GM18909 (cell line): ENCODE measurements at regions not wholly inside any gene's neighbourhood (a gene's known extent, or its start where the extent isn't known, plus 50 kb on each side); places are given as distances from the start of the nearest gene placed in this dataset.

ENCODE experiments used
- ATAC-seq: cut with Tn5 transposase; IDR thresholded peaks from one replicate; pipeline ENCODE4 v1.9.1; 2021; ENCODE audit warnings: mild to moderate bottlenecking; ENCODE audit not compliant: unreplicated experiment, poor library complexity

DNA sequence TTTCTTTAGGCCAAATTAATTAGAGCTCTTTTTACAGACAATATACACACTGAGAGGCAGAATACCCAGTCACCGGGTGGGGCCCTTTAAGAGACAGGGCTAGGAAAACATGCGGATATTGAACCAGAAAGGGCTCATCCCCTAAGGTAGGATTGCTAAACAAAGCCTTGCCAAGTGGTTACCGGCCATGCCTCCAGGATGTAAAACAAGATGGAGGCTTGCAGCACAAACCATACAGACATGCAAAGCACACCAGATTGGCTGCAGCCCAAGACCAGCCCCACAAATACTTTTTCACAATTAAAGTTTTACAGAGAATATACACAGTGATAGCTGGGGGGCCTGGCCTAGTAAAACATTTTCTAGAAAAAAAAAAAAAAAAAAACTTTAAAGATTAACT lies 210.0 kb downstream of the KLHL4 start:
- no peak for ATAC-seq

DNA sequence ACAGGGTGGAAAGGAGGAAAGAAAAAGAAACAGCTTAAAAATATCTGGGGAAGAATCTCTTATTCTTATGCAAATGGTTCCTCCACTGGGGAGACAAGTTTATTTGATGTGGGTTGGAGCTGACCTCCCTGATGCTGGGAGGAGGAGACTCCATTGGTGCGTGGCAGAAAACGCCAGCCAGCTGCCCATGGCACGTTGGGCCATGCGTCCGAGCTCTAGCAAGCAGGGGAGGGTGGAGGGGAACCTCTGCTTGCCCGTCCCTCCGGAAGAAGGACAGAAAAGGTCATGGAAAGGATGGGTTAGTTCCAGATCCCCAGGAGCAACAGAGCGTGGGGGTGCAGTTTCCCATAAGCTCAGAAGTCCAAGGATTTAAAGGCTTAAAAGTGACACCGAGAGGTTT lies 210.4 kb downstream of the KLHL4 start:
- ATAC-seq = no peak

DNA sequence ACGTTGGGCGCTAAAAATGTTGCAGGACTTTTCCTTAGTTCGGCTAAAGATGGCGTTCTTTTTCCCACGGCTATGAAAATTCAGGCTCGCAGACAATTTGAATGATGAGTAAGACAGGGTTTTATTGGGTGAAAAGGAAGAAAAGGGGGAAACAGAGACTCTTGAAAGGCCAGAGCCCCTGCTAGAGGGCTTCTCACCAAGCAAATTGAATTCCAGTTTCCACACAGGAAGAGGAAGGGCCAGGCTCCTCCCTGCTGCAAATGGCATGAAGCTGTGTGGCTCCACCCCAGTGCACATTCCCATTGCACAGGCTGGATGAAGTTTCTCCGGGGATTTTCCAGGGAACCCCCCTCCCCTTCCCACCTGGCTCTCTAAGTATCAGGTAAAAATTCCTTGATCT lies 210.9 kb downstream of the KLHL4 start:
- no peak for ATAC-seq

DNA sequence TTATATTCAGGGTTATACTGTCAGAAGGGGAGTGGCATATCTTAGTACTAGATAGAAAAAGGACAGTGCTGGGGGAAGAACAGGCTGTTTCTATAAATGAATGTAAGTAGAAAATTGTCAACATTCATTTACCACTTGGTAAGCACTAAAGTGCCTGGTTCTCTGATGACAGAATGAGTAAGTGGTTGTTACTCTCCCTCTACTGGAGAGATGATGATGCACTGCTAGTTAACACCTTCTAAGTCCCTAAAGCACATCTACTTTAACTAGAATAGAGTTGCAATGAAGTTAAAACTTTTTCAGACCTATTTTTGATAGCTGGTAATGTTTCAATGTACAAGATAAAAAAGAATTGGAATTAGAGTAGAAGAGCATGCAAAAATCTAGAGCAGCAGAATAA lies 214.5 kb downstream of the KLHL4 start:
- ATAC-seq = no peak

DNA sequence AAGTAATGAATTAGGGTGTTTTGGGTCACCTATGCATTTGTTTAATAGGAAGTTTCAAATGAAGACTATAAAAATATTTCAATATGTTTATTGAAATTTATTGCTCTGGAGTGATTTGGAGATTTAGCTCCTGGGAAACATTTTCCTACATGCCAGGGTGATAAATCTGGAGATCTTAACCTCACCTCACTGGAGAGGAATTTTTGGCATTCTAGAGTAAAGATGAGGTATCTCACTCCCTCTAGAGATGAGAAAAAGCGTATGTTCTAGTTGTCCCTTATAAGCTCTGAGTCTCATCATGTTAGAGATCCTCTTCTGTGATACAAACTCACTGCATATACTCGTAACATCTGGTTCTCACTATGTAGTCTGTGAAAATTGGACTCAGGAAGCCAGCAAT lies 219.0 kb downstream of the KLHL4 start:
- no peak for ATAC-seq

DNA sequence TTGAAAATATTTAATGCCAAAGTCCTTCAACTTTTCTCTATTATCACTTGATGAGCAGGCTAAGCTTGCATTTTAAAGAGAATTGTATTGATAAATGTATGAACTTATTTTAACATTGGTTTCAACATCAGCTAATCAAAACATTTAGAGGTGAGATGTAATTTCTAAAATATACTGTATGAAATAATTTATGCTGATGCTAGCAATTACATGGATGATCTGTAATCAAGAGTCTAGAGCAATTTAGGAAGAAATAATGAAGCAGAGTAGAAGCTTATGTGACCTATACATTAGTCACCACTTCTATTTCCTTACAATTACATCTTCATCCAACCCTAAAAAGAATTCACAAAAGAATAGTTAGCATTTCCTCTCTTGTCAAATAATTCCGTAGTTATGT lies 226.8 kb downstream of the KLHL4 start:
- no peak for ATAC-seq

DNA sequence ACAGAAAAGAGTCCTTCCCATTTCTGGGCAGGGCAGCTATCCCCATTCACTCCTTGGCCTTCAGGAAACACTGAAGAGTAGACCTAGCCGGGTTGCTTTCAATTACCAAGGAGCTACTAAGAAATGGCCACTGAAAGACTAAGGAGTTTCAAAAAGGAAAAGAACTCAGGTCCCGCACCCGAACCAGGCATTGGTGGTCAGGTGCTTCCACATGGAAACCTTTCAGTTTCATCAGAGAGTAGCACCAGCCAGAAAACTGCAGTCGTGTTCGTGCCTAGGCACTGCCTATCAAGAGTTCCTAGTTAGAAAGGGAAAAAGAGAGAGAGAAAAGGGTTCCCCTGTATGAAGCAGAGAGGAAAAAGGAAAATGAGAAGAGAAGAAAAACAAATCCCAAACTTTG lies 237.9 kb downstream of the KLHL4 start:
- ATAC-seq = no peak

DNA sequence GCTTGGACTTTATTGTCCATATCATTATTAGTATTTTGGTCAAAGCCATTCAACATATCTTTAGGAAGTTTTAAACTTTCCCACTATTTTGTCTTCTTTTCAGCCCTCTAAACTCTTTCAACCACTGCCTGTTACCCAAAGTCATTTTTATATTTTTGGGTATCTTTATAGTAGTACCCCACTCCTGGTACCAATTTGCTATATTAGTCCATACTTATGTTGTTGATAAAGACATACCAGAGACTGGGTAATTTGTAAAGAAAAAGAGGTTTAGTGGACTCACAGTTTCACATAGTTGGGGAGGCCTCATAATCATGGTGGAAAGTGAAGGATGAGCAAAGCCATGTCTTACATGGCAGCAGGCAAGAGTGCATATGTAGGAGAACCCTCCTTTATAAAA lies 271.4 kb downstream of the KLHL4 start:
- no peak for ATAC-seq

DNA sequence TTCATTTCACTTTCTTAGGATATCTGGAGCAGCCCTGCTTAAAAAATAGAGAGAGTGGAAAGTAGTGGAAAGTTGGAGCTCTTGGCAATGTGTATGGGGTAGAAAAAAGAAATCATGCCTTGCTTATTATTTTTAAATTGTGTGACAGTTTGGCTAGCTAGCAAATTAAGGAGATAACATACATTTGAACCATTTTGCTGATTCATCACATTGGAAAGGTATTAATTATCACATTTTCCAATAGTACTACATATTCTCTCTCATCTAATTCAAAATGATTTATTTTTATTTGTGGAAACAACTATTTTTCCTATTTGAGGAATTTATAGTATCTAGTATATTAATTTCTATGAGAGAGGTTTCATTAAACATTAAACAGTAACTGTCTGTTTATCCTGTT lies 280.4 kb downstream of the KLHL4 start:
- ATAC-seq = no peak

DNA sequence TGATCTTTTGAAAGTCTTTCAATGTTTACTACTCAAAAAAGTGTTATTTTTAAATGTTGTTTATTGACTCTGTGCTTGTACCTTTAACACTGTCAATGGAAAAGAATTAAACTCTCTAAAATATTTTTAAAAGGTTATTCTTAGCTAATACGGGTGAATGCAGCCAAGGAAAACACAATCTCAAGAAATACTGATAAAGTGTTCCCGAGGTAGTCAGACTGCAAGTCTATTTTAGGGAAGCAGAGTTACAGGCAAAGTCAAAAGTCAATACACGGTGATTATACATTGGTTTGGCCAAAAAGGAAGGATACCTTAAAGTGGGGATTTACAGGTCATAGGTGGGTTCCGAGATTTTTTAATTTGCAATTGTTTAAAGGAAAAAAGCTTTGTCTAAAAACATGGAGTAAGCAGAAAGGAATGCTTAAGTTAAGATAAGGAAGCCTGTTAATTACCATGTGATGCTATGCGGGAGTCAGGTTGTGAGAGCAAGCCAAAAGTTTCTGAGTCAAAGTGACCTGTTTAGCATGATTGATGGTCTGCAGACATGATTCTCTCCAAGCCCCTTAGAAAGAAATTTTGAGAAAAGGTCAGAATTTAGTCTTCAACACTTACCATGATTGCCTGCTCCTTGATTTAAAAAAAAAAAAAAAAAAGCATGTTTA lies 288.4 kb downstream of the KLHL4 start:
- no peak for ATAC-seq

DNA sequence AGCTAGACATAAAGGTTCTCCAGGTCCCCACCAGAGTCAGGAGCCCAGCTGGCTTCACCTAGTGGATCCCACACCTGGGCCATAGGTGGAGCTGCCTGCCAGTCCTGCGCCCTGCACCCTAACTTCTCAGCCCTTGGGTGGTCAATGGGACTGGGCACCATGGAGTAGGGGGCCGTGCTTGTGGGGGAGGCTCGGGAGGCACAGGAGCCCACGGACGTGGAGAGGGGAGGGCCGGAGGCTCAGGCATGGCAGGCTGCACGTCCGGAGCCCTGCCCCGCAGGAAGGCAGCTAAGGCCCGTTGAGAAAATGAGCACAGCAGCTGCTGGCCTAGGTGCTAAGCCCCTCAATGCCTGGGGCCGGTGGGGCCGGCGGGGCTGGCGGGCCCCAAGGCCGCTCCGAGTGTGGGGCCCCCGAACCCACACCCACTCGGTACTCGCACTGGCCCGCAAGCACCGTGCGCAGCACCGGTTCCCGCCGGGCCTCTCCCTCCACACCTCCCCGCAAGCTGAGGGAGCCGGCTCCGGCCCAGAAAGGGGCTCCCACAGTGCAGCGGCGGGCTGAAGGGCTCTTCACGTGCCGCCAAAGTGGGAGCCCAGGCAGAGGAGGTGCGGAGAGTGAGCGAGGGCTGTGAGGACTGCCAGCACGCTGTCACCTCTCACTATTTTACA lies 291.1 kb downstream of the KLHL4 start:
- no peak for ATAC-seq

DNA sequence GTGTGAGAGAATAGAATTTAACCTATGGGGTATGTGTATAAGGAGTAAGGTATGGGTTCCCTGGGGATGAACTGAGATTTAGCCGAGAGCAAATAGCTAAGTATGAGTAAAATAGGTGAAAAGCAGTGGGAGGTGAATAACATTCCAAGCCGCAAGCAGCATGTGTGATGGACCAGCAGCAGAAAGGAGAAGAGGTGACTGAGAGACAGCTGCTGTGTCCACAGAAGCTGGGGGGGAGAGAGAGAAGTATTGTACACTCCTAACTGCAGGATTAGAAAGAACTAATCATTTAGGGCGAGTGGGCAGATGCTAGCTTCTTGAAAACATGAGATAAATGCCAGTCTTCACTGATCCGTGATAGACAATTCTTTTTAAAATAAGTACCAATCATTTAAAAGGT lies 296.0 kb downstream of the KLHL4 start:
- no peak for ATAC-seq

DNA sequence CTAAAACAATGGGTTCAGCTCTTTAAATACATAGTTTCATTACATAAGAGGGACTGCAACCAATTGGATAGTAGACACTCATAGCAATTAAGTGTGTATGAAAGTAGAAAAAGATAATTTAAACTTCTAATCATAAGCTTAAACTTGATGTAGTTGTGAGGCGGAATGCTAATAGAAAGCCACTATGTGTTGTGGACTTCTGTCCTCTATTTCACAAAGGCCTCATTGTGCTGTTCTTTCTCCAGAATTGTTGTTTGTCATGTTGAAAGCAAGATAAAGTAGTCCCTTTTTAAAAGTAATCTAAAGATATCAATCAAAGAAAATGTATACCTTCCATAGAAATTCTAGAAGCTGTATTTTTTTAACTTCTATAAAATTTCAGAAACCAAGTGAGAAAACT lies 329.4 kb downstream of the KLHL4 start:
- ATAC-seq = no peak

DNA sequence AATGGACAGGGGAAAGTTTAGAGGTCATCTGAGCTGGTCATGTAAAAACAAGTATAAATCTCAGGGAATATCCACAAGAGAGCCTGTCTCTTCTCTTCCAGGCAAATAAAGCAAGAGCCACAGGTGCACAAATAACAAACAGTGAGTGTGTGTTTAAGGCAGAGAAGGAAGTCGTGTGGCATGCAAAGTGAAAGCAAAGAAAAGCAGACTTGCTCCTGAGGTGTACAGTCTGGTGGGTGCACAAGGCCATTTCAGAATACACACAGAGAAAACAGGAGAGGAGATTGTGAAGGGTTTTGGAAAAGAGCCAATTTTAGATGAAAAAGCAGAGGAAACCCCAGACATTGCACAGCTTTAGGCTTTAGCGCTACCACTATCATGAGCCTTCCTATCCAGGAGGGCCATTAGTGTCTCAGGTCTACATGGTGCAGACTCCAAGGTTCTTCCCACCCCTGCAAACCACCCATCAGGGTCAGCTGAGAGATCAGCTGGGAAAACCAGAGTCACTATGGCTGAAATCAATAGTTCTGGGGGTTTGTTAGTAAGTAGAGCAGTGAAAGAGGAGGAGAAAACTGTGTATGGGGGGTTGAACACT lies 355.8 kb downstream of the KLHL4 start:
- ATAC-seq = peak; percentile 73

DNA sequence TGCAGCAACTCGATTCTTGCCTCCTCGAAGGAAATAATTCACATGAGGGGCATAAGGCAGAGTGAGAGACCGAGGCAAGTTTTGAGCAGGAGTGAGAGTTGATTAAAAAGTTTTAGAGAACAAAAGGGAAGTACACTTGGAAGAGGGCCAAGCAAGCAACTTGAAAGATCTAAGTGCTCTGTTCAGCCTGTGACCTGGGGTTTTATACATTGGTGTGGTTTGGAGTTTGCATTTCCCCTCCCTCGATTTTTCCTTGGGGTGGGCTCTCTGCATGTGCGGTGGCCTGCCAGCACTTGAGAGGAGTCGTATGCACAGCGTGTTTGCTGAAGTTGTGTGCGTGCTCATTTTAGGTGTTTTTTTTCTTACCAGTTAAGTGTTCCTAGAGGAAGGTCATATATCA lies 356.4 kb downstream of the KLHL4 start:
- ATAC-seq = peak; percentile 48

DNA sequence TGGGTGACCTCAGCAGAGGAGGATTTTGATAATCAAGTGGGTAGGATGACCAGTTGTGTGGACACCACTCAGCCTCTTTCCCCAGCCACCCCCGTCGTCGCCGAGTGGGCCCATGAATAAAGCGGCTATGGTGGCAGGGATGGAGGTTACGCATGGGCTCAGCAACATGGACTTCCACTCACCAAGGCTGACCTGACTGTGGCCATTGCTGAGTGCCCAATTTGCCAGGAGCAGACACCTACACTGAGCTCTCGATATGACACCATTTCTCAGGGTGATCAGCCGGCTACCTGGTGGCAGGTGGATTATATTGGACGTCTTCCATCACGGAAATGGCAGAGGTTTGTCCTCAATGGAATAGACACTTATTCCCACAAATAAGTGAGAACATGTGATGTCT lies 361.3 kb downstream of the KLHL4 start:
- ATAC-seq = no peak

DNA sequence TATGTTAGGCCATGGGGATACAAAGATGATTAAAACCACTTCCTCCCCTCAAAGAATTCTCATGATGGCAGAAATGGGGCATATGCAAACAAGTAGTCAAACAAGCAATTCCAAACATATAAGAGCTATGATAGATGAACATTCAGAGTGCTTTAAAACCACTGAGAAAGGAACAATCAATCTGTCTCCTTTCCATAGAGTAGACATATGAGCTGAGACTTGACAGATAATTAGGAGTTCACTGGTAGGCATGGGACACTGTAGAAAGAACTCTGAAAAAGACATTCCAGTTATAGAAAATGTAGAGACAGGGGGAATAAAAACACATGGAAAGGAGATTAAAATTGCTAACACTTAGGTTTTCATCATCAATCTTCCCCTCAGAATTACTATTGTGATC lies 372.8 kb downstream of the KLHL4 start:
- no peak for ATAC-seq

DNA sequence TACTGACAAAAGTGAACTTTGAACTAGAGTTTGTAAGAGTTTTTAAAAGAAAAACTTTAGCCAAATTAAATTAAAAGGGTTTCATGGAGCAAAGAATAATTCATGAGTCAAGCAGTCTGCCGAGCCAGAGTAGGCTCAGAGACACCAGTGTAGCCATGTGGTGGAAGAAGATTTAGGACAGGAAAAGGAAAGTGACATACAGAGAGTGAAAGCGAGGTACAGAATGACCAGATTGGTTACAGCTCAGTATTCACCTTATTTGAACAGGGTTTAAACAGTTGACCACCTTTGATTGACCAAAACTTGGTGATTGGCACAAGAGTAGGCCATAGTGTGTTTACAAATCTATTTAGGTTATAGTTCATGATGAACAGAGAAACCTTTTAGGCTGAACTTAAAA lies 377.8 kb downstream of the KLHL4 start:
- ATAC-seq = no peak

DNA sequence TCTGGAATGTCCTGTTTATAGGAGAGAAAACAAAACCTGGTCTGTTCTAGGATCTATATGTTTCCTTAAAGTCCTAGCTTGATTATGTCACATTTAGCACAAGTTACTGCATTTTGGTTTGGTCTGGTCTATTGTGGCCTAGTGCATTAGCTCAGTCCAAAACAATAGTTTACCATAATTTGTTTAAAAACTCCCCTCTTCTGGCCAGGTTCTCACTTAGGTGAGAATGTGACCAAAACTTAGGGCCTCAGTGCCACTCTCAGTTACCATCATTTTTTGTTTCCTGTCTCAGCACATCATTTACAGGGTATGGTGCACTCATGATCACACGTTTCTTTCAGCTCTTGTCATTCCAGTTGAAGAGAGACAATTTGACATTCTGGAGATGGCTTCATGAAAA lies 378.5 kb downstream of the KLHL4 start:
- ATAC-seq = no peak

DNA sequence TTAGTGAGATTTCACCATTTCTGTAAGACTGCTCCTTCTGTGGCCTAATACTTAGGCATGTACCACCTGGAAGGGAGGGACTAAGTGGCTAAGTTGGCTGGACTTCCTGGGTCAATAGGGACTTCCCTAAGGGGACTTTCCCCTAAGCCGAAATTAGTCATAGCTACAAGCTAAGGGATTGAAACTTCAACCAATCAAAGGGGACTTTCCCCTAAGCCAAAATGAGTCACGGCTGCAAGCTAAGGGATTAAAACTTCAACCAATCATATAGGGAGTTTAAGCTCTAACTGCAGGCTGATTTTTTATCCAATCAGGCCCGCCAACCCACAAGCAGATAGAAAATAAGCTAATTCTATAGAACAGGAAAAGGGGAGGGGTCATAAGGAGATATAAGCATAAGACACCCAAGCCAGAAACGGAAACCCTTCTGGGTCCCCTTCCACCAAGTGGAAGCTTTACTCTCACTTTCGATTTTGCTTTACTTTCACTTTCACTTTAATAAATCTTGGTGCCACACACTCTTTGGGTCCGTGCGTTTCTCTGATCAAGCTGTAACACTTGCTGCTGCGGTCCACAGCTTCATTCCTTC lies 382.8 kb downstream of the KLHL4 start:
- ATAC-seq = peak; percentile 81

DNA sequence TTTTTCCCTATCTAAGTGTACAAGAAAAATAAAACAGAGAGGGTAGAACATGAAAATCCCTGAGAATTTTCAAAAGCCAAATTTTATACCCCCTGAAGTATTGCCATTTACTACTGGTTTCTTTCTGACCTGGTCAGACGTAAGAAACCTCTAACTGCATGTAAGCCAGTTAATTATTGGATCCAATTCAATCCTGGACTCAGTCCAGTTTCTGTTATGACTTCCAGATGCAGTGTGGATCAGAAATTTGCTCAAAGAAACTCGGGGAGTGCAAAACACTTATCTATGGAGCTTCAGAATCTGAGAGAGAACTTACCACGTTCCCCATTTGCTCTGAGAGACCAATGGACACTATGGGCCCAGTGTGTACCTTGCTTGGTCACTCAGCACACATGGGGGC lies 383.5 kb downstream of the KLHL4 start:
- no peak for ATAC-seq

DNA sequence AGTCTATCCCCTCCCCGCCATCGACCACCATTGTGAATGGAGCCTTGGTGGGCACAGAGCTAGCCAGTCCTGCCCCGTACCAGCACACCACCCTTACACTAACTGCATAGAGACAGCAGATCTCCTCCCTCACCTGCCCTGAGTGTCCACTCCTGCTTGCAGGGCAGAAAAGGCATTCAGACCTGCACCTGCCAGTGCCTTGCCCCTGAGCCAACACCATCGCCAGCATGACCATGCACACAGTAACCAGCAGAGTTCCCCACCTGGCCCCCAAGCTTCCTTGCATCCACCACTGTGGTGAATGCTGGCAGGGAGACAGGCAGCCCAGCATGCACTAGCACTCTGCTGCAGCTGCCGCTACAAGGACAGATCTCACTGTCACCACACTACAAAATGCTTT lies 397.1 kb downstream of the KLHL4 start:
- ATAC-seq = no peak
